Activated CD4-positive, CD25-positive, alpha-beta regulatory T cell treated with anti-CD3 and anti-CD28 coated beads, Interleukin-2, amount 50 U/mL, for 72 hours (primary cell): ENCODE measurements at regions not wholly inside any gene's neighbourhood (a gene's known extent, or its start where the extent isn't known, plus 50 kb on each side); places are given as distances from the start of the nearest gene placed in this dataset.
"Not testable (repeated sequence)": the region's sequence is repeated elsewhere in the genome, so short reads cannot be mapped to it uniquely, and the experiment has no call there.

Source experiments
- DNase-seq: peaks from one replicate; pipeline ENCODE4 v3.0.0; 2021

DNA sequence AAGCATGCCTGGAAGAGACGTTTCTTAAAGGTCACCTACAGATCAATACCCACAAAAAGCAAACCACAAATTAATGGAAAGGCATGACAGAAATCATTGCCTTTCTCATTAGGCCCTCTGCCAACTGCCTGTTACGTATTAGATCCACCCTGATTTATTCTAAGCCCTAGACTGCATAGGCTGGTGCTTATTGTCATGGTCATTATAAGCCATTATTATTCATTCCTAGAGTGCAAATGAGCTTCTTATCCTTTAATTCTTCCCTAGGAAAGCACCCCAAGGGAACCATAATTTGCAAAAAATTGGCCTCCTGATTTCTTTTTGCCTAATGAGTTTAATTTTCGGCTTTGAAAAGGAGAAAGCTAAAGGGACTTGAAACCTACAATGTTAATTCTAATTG is 184.2 kb upstream of the GPRIN3 start:
- DNase-seq, result no peak

DNA sequence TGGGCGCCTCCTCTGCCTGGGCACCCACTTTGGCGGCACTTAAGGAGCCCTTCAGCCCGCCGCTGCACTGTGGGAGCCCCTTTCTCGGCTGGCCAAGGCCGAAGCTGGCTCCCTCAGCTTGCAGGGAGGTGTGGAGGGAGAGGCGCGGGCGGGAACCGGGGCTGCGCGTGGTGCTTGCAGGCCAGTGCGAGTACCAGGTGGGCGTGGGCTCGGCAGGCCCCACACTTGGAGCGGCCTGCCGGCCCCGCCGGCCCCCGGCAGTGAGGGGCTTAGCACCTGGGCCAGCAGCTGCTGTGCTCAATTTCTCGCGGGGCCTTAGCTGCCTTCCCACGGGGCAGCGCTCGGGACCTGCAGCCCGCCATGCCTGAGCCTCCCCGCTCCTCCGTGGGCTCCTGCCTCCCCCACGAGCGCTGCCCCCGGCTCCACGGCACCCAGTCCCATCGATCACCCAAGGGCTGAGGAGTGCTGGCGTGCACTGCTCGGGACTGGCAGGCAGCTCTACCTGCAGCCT is 182.4 kb upstream of the GPRIN3 start:
- DNase-seq, result not testable (repeated sequence)

DNA sequence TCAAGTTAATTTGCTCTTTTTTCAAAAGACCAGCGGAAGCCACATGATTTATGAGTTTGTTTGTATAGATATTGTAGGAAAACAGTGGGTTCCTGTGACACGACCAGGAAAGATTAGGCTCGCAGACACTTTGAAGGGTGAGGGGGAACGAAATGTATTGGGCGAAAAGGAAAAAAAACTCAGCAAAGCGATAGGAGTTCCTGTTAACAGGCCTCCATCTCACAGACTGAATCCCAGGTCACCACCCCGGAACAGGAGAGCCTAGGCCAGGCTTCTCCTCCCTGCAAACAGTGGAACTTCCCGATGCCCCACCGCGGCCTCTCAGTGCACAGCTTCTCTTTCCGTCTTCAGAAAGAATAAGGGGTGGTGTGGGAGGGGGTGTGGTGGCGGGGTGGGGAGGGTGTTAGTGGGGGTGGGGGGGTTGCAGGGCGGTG is 181.8 kb upstream of the GPRIN3 start:
- no peak for DNase-seq

DNA sequence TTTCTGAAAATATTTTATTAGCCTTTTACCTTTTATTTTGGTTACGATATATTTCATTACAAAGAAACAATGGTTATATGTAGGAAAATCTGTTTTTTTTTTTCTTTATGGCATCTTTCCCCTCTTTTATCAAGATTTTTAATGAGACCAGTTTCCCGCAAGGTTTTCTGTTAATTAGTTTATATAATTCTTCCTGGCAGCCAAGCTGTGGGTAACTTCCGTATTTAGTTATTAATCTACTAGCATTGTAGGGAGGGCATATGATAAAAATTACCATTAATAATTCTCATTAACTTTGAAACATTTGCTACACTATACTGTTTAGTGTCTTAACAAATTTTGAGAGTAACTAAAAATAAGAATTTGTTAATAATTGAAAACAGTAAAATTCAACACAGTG is 181.1 kb upstream of the GPRIN3 start:
- no peak for DNase-seq

DNA sequence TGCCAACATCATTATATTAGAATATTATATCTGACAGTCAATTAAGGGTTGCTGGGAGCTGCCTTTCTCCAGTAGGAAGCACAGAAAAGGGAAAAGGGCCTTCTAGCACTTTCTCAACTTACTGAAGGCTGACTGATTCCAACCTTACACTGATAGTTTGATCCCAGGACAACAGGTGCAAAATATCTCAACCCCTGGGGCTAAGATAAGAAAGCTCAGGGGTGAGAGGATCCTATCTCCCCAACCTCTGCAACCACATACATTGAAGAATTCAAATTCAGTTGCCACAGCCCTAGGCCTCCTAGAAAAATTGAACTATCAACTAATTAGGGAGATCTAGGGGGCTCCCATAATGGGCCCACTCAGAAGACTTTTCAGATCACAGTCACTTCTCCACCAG is 179.1 kb upstream of the GPRIN3 start:
- DNase-seq, result no peak

DNA sequence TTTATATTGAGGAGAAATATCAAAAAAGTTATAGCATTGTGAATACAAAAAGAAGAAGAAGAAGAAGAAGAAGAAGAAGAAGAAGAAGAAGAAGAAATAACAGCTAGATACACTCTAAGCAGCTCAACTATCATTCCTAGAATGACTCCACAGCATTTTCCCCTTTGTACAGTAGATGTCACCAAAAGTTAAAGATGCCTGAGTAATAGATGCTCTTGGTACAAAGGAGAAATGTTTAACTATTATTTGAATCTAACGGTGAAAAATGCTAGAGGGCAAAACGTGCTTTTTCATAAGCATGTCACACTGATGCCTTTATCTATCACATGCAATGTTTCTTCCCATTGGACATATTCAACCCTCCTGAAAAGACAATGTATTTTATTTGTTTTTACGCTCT is 178.4 kb upstream of the GPRIN3 start:
- DNase-seq, result no peak

DNA sequence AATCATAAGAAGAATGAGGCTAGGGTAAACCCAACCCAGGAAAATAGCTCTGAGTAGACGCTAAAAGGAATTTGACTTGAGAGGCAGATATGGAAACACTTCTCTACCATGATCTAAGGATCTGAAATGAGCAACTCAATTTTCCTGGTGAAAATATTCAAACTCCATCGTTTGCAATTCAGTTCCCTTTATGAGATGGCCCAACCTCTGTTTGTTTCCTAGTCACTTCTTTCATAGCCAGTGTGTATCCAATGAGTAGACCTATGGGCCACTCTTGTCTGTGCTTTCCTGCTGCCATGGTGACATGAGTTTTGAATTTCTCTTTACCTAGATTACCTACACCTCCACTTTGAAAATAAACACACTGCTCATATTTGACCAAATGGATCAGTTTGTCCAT is 176.2 kb upstream of the GPRIN3 start:
- DNase-seq, result no peak

DNA sequence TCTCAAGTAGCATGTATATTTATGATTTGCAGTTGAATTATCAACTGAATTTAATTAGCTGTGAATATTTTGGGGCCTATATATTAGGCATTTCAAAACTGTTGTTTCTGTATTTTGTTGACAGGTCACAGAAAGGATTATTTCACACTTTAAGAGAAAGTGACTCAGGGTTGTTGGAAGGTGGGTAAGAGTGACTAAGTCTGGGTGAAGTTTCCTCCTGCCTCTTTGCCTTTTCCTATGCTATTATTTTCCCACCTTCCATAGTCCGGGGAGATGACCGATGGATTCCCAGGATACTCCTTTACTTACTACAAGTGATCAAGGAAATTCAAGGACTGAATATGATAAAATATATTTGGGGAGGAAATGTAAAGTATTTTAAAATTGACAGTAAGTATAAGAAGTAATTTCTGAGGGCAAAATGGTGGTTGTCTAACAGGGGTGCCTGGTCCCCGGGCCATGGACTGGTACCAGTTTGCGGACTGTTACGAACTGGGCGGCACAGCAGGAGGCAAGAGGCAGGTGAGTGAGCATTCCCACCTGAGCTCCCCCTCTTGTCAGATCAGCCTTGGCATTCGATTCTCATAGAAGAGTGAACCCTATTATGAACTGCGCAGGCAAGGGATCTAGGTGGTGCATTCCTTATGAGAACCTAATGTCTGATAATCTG is 175.5 kb upstream of the GPRIN3 start:
- no peak for DNase-seq

DNA sequence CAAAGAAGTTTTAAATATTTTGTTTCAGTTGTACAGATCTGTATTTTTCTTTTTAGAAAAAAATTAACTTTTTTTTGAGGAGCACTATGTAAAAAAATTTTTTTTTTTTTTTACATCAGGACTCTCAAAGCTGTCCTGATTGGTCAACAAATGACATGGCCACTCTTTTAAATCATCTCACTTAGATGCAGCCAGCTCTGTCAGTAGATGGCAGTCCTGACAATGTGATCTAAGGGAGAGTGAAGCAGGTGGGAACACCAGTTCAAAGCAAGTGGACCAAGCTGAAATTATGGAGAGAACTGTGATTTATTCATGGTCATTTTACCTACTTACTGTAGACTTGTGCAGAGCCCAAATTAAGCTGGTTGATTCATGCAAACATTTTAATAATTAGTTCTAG is 174.7 kb upstream of the GPRIN3 start:
- no peak for DNase-seq

DNA sequence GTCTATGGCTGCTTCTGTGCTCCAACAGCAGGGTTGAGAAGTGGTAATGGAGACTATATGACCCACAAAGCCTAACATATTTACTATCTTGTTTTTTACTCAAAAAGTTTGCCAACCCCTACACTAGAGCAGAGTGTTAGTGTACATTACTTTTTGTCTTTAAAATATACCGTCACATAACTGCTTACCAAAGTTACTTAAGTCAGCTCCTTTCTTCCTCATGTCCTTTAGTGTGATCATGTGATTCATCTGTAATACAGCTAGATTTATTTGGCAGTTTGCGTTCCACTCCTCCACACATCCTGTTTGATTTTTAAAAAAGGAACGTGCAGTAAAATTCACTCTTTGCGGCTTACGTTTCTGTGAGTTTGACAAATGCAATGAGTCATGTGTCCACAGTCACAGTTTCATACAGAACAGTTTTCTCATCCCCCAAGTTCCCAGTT is 162.4 kb upstream of the GPRIN3 start:
- no peak for DNase-seq

DNA sequence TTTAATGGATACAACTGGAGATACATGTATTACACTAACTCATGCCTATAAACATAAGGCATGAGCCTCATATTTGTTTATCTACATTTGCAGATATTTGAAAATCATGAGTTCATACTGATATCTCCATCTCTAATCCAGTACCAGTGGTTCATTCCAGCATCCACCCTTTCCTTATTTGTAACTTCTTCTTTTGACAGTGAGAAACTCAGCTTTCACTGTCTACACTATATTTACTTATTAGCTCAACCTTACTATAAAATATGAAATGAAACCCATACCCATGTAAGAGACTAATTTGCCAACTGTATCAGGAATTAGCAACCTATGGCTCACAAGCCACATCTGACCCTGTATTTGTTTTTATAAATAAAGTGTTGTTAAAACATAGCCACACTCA is 161.9 kb upstream of the GPRIN3 start:
- no peak for DNase-seq

DNA sequence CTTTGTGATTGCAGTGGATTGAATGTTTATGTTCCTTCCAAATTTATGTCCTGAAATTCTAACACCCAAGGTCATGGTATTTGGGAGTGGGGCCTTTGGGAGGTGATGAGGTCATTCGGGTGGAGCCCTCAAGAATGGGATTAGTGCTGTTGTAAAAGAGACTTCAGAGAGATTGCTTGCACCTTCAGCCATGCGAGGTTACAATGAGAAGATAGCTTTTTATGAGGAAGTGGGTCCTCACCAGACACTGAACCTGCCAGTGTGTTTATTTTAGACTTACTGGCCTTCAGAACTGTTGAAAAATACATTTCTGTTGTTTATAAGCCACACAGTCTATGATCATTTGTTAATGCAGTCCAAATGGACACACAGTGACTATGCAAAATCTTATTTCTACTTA is 161.0 kb upstream of the GPRIN3 start:
- no peak for DNase-seq

DNA sequence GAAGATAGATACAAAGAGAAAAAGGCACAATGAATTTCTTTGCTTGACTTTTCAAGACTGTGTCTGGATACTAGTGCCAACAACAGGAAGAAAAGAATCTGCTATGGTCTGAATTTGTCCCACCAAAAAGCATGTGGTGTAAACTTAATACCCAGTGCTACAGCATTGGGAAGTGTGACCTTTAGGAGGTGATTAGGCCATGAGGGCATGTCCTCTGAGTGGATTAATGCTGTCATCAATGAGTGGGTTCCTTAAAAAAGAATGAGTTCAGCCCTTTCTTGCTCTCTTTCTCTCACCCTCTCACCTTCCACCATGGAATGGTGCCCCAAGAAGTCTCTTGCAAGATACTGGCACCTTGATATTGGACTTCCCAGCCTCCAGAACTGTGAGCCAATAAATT is 155.7 kb upstream of the GPRIN3 start:
- DNase-seq, result no peak

DNA sequence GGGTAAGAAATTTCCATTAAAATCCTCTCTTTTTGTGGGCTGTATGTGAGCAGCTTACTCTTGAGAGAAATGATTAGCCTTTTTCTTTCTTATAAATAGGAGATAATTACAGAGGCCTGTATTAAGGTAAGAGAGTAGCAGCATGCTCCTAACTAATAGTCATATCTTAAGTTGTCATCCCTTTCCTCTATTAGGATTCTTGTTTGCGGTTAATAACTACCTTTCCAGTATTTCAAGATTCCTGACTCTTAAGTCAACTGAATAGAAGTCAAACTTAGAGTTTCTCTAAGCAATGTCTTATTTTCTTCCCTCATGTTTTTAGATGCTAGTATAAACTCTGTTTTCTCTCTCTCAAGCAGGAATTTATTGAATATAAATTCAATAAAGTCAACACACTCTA is 139.9 kb upstream of the GPRIN3 start:
- no peak for DNase-seq

DNA sequence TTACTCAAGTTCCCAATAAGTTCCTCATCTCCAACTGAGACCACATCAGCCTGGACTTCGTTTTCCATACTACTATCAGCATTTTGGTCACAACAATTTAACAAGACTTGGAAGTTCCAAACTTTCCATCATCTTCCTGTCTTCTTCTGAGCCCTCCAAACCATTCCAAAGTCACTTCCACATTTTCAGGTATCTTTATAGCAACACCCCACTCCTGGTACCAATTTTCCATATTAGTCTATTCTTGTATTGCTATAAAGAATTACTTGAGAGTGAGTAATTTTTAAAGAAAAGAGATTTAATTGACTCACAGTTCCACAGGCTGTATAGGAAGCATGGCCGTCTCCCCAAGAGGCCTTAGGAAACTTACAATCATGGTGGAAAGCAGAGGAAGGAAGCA is 138.6 kb upstream of the GPRIN3 start:
- no peak for DNase-seq

DNA sequence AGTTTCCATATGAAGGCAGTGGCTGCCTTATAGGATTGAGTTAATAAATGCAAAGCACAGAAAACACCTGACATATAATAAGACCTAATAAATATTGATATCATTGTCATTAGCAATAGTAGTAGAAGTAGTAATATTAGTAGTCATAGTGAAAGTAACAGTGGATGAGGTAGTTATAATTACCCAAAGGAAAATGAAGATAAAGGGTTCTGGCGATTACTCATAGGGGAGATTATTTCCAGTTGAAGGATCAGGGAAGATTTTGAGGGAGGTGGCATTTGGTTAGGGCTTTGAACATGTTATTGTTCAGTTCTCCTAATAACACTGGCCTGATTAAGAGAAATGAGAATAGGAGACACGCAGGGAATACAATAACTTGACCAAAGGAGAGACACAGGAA is 131.9 kb upstream of the GPRIN3 start:
- DNase-seq, result no peak

DNA sequence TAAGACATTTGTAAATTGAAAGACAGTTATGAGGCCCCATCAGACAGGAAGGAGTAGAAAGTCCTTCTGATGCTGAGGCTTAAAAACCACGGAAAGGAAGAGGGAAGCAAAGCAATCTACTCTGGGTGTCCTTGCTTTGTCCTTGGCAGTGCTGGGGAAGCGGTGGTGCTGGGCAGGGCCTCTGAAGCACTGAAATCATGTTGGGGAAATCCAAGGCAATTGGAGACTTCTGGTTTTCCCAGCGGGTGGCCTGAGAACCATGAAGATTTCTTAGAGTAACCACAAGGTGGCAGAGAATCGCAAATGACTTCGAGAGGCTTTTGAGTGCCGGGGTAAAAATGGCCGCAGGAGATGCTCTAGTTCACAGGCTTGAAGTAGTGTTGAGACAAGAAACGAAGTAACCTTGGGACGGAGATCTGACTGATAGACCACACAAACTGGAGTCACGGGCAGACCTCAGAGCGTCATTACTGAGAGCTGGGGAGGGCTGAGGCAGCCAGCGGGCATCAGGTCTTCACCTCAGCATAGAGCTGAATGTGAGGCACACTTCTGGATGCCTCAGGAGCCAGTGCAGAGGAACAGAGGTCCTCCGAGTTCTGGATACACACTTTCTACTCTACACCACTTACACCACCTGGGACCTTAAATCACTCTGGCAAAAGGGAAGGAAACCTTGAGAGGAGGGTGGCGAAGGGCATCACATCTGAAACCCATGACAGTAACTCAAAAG is 130.7 kb upstream of the GPRIN3 start:
- DNase-seq, result peak; percentile 31

DNA sequence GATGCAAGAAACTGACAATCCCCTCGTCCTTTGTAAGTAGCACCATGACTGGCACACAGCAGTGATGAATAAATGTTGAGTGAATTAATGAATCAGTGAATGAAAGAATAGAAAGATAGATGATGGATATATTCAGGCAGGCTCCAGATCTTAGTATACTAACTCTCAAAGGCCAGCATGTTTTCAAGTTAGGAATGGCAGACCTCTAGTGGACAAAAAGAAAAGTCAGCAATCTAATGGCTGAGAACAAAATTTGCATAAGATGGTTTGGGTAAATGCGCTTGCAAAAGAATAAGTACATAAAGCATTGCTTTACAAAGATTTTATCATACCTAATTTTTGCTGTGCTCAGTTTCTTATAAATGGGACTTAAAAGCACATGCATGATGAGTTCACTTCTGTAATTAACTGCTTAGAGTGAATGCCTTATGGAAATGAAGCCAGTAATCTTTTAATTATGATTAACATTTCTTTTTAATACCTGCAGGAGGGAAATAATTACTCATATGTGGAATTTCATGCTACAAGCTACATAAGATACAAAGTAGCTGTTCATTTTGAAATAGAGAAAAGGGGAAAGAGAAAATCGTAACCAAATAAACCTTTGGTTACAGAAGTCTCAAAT is 126.9 kb upstream of the GPRIN3 start:
- DNase-seq, result no peak

DNA sequence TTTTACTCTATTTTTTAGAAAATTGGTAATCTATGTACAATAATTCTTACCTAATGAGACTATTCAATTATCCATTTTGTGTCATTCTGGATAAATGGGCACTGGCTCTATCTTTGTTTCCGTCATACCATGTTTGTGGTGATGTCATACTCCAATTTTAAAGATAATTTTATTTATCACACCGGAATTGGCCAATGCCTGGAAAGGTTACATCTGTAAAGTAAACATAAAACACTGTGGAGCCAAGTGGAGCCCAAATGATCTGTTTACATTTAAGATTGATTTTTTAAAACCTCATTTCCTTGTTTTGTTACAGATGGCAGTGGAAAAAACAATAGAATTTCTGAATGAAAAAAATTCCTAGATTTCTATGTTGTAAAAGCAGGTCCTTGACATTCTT is 120.2 kb upstream of the GPRIN3 start:
- DNase-seq, result no peak

DNA sequence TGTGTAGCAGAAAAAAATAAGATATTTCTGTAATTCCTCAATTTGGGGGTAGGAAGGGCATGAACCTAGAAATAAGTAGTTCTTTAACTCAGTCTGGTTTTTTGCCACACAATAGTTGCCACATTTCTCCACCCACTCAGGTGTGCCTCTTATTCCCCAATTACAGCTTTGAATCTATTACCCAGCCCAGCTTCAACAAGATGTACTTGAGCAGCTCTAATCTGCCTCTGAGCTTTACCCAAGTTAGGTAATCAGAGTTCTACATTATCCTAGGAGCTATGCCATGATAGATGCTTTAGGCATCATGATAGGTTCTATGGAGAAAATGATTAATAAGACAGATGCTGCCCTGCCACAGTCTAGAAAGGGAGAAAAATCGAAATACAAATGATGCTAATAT is 117.4 kb upstream of the GPRIN3 start:
- no peak for DNase-seq

DNA sequence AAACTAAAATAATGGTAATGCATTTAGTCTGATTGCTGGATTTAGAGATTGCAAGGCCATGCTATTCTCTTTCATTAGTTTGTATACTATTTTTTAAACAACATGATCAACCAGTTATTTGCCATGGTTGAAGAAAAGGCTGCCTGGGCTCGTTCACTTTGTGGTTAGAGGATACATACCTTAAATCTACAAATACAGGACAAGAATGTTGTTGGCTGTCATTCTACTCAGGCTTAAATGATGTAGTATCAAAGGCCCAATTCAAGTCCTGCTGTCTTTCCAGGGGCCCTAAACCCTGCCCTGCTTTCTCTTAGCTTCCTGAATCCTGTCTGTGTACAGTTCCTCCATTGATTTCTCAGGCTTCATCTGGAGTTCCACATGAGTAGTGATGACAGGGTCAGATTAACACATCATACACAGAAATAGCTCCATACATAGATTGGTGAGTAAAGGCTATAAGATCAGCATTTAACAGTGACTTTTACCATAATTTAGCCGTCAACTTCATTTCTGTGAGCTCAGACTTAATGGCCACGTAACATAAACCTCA is 114.9 kb upstream of the GPRIN3 start:
- no peak for DNase-seq

DNA sequence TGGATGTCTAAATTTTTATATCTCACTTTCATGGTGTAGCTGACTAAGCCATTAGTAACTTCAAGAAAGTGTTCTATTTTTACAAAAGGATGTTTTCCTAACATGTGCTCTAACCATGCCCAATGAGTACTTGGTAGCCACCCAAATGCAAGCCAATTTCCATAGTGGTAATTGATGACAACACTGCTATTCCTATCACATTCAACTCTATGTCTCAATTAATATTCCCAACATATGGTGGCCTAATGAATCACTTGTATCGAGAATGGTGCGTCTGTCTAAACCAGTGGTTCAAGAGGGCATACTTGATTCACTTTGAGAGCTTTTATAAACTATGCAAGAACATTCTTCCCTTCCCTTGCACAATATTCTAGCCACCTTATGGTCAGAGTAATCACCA is 112.9 kb upstream of the GPRIN3 start:
- DNase-seq, result no peak

DNA sequence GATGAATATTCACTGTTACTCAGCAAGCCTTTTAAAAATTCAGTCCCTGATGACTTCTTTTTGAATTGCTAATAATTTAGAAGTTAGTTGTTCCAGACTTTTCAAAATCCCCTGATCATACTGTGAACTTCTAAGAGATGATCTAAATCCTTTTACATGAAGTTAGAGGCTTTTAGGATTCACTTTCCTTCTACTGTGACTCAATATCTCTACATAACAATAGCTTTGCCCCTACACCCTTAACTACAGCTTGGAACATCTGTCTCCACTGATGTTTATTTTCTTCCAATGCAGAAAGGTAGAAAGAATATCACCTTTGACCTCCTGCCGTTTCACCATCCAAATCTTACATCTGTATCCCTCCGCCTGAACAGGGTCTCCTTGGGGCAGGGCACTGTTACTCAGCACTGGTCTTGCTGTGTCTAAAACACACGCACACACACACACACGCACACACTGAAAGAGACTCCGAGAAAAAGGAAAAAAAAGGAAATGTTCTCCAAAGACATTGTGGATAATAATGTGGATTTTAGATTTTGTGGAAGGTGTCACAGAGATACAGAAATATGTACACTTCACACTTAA is 111.6 kb upstream of the GPRIN3 start:
- no peak for DNase-seq

DNA sequence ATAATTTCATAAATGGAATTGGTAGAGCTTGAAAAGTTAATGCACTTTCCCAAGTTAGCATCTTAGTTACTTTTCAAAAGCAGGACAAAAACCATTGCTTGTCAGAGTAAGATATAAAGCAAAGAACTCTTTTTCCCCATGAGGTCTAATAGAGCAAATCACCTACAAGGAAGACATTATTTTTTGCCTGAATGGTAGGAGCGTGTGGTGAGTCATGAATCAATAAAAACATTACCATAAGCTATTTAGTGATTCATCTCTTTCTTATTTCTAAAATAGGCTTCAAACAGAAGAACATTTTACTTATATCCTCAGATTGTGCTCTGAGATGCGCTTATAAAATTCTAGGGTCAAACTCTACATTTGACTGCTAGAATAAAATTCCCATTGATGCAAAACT is 109.4 kb upstream of the GPRIN3 start:
- no peak for DNase-seq
